ENCODE measurements at regions not wholly inside any gene's neighbourhood (a gene's known extent, or its start where the extent isn't known, plus 50 kb on each side); places are given as distances from the start of the nearest gene placed in this dataset.

DNA sequence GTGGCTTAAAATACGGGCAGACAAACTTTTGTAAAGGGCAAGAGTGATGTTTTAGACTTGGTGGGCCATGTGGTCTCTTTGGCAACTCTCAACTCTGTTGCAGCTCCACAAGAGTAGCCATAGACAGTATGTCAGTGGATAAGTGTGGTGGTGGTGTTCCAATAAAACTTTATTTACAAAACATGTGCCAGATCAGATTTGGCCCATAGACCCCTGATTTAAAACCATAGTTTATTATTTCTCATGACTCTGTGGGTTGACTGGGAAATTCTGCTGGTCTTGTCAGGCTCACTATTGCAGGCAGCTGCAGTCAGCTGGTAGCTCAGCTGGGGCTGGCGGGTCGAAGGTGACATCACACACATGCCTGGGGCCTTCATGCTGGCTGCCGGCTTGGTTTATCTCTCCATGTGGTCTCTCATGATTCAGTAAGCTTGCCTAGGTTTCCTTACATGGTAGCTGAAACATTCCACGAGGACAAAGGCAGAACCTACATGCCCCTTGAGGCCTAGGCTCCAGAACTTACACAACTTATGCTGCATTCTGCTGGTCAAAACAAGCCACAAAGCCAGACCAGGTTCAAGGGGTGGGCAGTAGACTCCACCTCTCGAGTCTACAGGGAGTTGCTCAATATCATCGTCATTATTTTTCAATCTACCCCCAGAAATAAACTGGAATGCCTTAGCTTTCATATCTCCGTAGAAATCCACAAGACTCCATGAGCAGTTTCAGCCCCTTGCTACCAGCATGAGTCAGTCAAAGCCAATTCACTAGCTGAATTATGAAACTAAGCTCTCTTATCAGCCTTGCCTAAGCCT, 245.7 kb downstream of the WDR11 start:
- no peak overlapping the region for H2AFZ ChIP-seq (ENCODE audit: low read depth, low read length)
- no peaks in the 10 kb centered on the region for H3K79me2 ChIP-seq (replicated peaks; ENCODE audit: insufficient read depth, low read length)
- H3K9me3 ChIP-seq (ENCODE audit: low read length): no peaks in the 10 kb centered on the region
- TF ChIP-seq POLR2AphosphoS5 (IDR thresholded peaks at IDR 0.05) (no peak), TAF1 (IDR thresholded peaks at IDR 0.05; ENCODE audit: low read depth) (no peak), EZH2 (IDR thresholded peaks at IDR 0.05; ENCODE audit: borderline replicate concordance, insufficient read depth, low read length, poor library complexity, severe bottlenecking) (no peak), SMC3 (conservative IDR thresholded peaks at IDR 0.05; ENCODE audit: poor library complexity) (no peak), MXI1 (conservative IDR thresholded peaks at IDR 0.05; ENCODE audit: poor library complexity, severe bottlenecking) (no peak), RAD21 (conservative IDR thresholded peaks at IDR 0.05) (no peak), EP300 (conservative IDR thresholded peaks at IDR 0.05; ENCODE audit: poor library complexity, severe bottlenecking) (no peak)
- TF ChIP-seq, protein P1, sequence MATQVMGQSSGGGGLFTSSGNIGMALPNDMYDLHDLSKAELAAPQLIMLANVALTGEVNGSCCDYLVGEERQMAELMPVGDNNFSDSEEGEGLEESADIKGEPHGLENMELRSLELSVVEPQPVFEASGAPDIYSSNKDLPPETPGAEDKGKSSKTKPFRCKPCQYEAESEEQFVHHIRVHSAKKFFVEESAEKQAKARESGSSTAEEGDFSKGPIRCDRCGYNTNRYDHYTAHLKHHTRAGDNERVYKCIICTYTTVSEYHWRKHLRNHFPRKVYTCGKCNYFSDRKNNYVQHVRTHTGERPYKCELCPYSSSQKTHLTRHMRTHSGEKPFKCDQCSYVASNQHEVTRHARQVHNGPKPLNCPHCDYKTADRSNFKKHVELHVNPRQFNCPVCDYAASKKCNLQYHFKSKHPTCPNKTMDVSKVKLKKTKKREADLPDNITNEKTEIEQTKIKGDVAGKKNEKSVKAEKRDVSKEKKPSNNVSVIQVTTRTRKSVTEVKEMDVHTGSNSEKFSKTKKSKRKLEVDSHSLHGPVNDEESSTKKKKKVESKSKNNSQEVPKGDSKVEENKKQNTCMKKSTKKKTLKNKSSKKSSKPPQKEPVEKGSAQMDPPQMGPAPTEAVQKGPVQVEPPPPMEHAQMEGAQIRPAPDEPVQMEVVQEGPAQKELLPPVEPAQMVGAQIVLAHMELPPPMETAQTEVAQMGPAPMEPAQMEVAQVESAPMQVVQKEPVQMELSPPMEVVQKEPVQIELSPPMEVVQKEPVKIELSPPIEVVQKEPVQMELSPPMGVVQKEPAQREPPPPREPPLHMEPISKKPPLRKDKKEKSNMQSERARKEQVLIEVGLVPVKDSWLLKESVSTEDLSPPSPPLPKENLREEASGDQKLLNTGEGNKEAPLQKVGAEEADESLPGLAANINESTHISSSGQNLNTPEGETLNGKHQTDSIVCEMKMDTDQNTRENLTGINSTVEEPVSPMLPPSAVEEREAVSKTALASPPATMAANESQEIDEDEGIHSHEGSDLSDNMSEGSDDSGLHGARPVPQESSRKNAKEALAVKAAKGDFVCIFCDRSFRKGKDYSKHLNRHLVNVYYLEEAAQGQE (IDR thresholded peaks at IDR 0.05; ENCODE audit: borderline replicate concordance): no peak
- TF ChIP-seq, protein P2, sequence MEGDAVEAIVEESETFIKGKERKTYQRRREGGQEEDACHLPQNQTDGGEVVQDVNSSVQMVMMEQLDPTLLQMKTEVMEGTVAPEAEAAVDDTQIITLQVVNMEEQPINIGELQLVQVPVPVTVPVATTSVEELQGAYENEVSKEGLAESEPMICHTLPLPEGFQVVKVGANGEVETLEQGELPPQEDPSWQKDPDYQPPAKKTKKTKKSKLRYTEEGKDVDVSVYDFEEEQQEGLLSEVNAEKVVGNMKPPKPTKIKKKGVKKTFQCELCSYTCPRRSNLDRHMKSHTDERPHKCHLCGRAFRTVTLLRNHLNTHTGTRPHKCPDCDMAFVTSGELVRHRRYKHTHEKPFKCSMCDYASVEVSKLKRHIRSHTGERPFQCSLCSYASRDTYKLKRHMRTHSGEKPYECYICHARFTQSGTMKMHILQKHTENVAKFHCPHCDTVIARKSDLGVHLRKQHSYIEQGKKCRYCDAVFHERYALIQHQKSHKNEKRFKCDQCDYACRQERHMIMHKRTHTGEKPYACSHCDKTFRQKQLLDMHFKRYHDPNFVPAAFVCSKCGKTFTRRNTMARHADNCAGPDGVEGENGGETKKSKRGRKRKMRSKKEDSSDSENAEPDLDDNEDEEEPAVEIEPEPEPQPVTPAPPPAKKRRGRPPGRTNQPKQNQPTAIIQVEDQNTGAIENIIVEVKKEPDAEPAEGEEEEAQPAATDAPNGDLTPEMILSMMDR (IDR thresholded peaks at IDR 0.05; ENCODE audit: poor library complexity, severe bottlenecking): no peak
- H3K9me2 ChIP-seq (ENCODE audit: insufficient read depth, low read length): no peaks in the 10 kb centered on the region
- no peaks in the 10 kb centered on the region for H3F3A ChIP-seq (ENCODE audit: insufficient read depth, low read length, poor library complexity, severe bottlenecking)
- H3K4me3 ChIP-seq (ENCODE audit: low read length): no peak overlapping the region
- no peaks in the 10 kb centered on the region for H3K36me3 ChIP-seq (ENCODE audit: insufficient read depth, low read length)
- H3K4me2 ChIP-seq (ENCODE audit: low read length): no peak overlapping the region
- no peak overlapping the region for H3K27ac ChIP-seq (ENCODE audit: low read length)
- no peak overlapping the region for H3K9ac ChIP-seq (ENCODE audit: low read length)
- H4K20me1 ChIP-seq (ENCODE audit: insufficient read depth): no peaks in the 10 kb centered on the region
- H3K27me3 ChIP-seq (ENCODE audit: insufficient read depth, low read depth, low read length): no peaks in the 10 kb centered on the region

- Histone ChIP-seq H3K79me2 (replicated peaks; ENCODE audit: insufficient read depth, low read length) (no peaks in the 10 kb centered on the region), H2AFZ (ENCODE audit: low read depth, low read length) (no peak overlapping the region), H3K36me3 (ENCODE audit: insufficient read depth, low read length) (no peaks in the 10 kb centered on the region), H3K27ac (ENCODE audit: low read length) (no peak overlapping the region), H3K9ac (ENCODE audit: low read length) (no peak overlapping the region), H3K4me2 (ENCODE audit: low read length) (no peak overlapping the region), H3K9me2 (ENCODE audit: insufficient read depth, low read length) (no peaks in the 10 kb centered on the region), H3K9me3 (ENCODE audit: low read length) (no peaks in the 10 kb centered on the region), H3K4me3 (ENCODE audit: low read length) (no peak overlapping the region), H3K27me3 (ENCODE audit: insufficient read depth, low read depth, low read length) (no peaks in the 10 kb centered on the region), H4K20me1 (ENCODE audit: insufficient read depth) (no peaks in the 10 kb centered on the region), H3F3A (ENCODE audit: insufficient read depth, low read length, poor library complexity, severe bottlenecking) (no peaks in the 10 kb centered on the region)
- TF ChIP-seq EZH2 (IDR thresholded peaks at IDR 0.05; ENCODE audit: borderline replicate concordance, insufficient read depth, low read length, poor library complexity, severe bottlenecking) (no peak), EP300 (conservative IDR thresholded peaks at IDR 0.05; ENCODE audit: poor library complexity, severe bottlenecking) (no peak), TAF1 (IDR thresholded peaks at IDR 0.05; ENCODE audit: low read depth) (no peak)
Measured at GRCh38 chr10:121098211-121098610, 247.0 kb downstream of the WDR11 start.
